ENCODE measurements at regions not wholly inside any gene's neighbourhood (a gene's known extent, or its start where the extent isn't known, plus 50 kb on each side); places are given as distances from the start of the nearest gene placed in this dataset.

GRCh38 chr3:166279636-166280035, 442.4 kb upstream of the BCHE start:
- TF ChIP-seq POLR2A (IDR thresholded peaks at IDR 0.05; ENCODE audit: low read depth, low read length) (no peak), POLR2AphosphoS5 (IDR thresholded peaks at IDR 0.05; ENCODE audit: low read depth, low read length) (no peak)
